22Rv1 (cell line): ENCODE measurements at regions not wholly inside any gene's neighbourhood (a gene's known extent, or its start where the extent isn't known, plus 50 kb on each side); places are given as distances from the start of the nearest gene placed in this dataset.

ENCODE experiments used
- ZFX ChIP-seq: fragments of 450-650 bp; IDR thresholded peaks from 2 replicates; pipeline ENCODE4 v1.6.1; 2017; ENCODE audit warnings: antibody characterized with exemption, borderline replicate concordance
- TF ChIP-seq, protein P1 (sequence below): fragments of 450-650 bp; IDR thresholded peaks from 2 replicates; pipeline ENCODE4 v1.5.1; 2017; ENCODE audit warnings: mild to moderate bottlenecking

GRCh38 chr5:40347981-40348725 is 331.6 kb upstream of the PTGER4 start:
- TF ChIP-seq, protein P1, sequence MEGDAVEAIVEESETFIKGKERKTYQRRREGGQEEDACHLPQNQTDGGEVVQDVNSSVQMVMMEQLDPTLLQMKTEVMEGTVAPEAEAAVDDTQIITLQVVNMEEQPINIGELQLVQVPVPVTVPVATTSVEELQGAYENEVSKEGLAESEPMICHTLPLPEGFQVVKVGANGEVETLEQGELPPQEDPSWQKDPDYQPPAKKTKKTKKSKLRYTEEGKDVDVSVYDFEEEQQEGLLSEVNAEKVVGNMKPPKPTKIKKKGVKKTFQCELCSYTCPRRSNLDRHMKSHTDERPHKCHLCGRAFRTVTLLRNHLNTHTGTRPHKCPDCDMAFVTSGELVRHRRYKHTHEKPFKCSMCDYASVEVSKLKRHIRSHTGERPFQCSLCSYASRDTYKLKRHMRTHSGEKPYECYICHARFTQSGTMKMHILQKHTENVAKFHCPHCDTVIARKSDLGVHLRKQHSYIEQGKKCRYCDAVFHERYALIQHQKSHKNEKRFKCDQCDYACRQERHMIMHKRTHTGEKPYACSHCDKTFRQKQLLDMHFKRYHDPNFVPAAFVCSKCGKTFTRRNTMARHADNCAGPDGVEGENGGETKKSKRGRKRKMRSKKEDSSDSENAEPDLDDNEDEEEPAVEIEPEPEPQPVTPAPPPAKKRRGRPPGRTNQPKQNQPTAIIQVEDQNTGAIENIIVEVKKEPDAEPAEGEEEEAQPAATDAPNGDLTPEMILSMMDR = no peak
- no peak for TF ChIP-seq ZFX
